UCSD-AML1 (cell line): ENCODE measurements at regions not wholly inside any gene's neighbourhood (a gene's known extent, or its start where the extent isn't known, plus 50 kb on each side); places are given as distances from the start of the nearest gene placed in this dataset.

Experiments
- DNase-seq: peaks from one replicate; lab custom pipeline; 2025; ENCODE audit not compliant: unreplicated experiment; lab: John Stamatoyannopoulos, UW

- DNase-seq: no peak
Measured at GRCh38 chr5:175288048-175288621, 155.8 kb downstream of the DRD1 start.

- DNase-seq: no peak
Measured at GRCh38 chr5:175286981-175287380, 157.0 kb downstream of the DRD1 start.

GRCh38 chr5:175285261-175285660 lies 158.7 kb downstream of the DRD1 start:
- no peak for DNase-seq

- DNase-seq: no peak
Measured at GRCh38 chr5:175284806-175285205, 159.2 kb downstream of the DRD1 start.

- no peak for DNase-seq
Measured at GRCh38 chr5:175282611-175283225, 161.3 kb downstream of the DRD1 start.

- no peak for DNase-seq
Measured at GRCh38 chr5:175281714-175282113, 162.3 kb downstream of the DRD1 start.

- no peak for DNase-seq
Measured at GRCh38 chr5:175281257-175281656, 162.7 kb downstream of the DRD1 start.

GRCh38 chr5:175279506-175279905 lies 164.5 kb downstream of the DRD1 start:
- no peak for DNase-seq

- no peak for DNase-seq
Measured at GRCh38 chr5:175275748-175276147, 168.2 kb downstream of the DRD1 start.

- DNase-seq: no peak
Measured at GRCh38 chr5:175275097-175275496, 168.9 kb downstream of the DRD1 start.

- no peak for DNase-seq
Measured at GRCh38 chr5:175274171-175274570, 169.8 kb downstream of the DRD1 start.

- no peak for DNase-seq
Measured at GRCh38 chr5:175264406-175264805, 179.6 kb downstream of the DRD1 start.

- no peak for DNase-seq
Measured at GRCh38 chr5:175263776-175264175, 180.2 kb downstream of the DRD1 start.

- no peak for DNase-seq
Measured at GRCh38 chr5:175261526-175261925, 182.5 kb downstream of the DRD1 start.

GRCh38 chr5:175261037-175261436 lies 182.9 kb downstream of the DRD1 start:
- DNase-seq: no peak

GRCh38 chr5:175257847-175258194 lies 186.2 kb downstream of the DRD1 start:
- DNase-seq: no peak

- no peak for DNase-seq
Measured at GRCh38 chr5:175257128-175257846, 186.7 kb downstream of the DRD1 start.

GRCh38 chr5:175254155-175254554 lies 189.8 kb downstream of the DRD1 start:
- no peak for DNase-seq

- no peak for DNase-seq
Measured at GRCh38 chr5:175253597-175253996, 190.4 kb downstream of the DRD1 start.

- DNase-seq: no peak
Measured at GRCh38 chr5:175252234-175252805, 191.7 kb downstream of the DRD1 start.

GRCh38 chr5:175250426-175250825 lies 193.6 kb downstream of the DRD1 start:
- no peak for DNase-seq

GRCh38 chr5:175248416-175248905 lies 195.5 kb downstream of the DRD1 start:
- no peak for DNase-seq
